Common myeloid progenitor, CD34-positive (primary cell): ENCODE measurements at regions not wholly inside any gene's neighbourhood (a gene's known extent, or its start where the extent isn't known, plus 50 kb on each side); places are given as distances from the start of the nearest gene placed in this dataset.

Experiments
- CTCF ChIA-PET: fragments of 350-600 bp; sonication (Branson Sonifier 250); formaldehyde crosslinking; loops from one replicate; lab custom pipeline; 2021; ENCODE audit warnings: antibody characterized with exemption; lab: Charles Lee
- POLR2A ChIA-PET: fragments of 350-600 bp; sonication (Branson Sonifier 250); formaldehyde crosslinking; loops from one replicate; lab custom pipeline; 2021; ENCODE audit warnings: antibody characterized with exemption; lab: Charles Lee
- DNase-seq, 3 donors: peaks; one replicate each; pipeline versions ENCODE4 v3.0.0 to v3.0.0-alpha.2; 2013
- H3K27ac ChIP-seq, 2 experiments: 1 replicate in 1 of 2; 2 replicates in 1 of 2; pipeline ENCODE4 v1.7.0; 2013; ENCODE audit warnings: inconsistent platforms in 2 of 2, low read length in 2 of 2, mild to moderate bottlenecking in 2 of 2, low read depth in 1 of 2, moderate library complexity in 1 of 2; ENCODE audit not compliant: severe bottlenecking in 2 of 2, insufficient read depth in 1 of 2, poor library complexity in 1 of 2
- H3K27me3 ChIP-seq, 5 experiments: replicated peaks in 2 of 5; 1 replicate in 3 of 5; 2 replicates in 2 of 5; pipeline versions ENCODE4 v1.6.1 to v1.7.0; 2013; ENCODE audit warnings: low read length in 4 of 5, mild to moderate bottlenecking in 2 of 5, moderate library complexity in 2 of 5, inconsistent platforms in 1 of 5; ENCODE audit not compliant: insufficient read depth in 5 of 5, control insufficient read depth in 4 of 5
- H3K36me3 ChIP-seq, 4 experiments: 1 replicate in 2 of 4; 2 replicates in 2 of 4; pipeline versions ENCODE4 v1.6.1 to v1.7.0; 2013; ENCODE audit warnings: low read length in 3 of 4, control low read depth in 1 of 4, mild to moderate bottlenecking in 1 of 4; ENCODE audit not compliant: control insufficient read depth in 4 of 4, insufficient read depth in 4 of 4
- H3K4me1 ChIP-seq, 4 experiments: 1 replicate in 3 of 4; 2 replicates in 1 of 4; pipeline versions ENCODE4 v1.6.1 to v1.7.1; 2013; ENCODE audit warnings: low read length in 3 of 4, mild to moderate bottlenecking in 3 of 4, control low read depth in 1 of 4, inconsistent platforms in 1 of 4, moderate library complexity in 1 of 4; ENCODE audit not compliant: control insufficient read depth in 4 of 4, insufficient read depth in 4 of 4; ENCODE audit errors: control extremely low read depth in 1 of 4
- H3K4me3 ChIP-seq, 7 experiments: 1 replicate in 4 of 7; 2 replicates in 3 of 7; pipeline versions ENCODE4 v1.5.1 to v1.7.0; 2013; ENCODE audit warnings: mild to moderate bottlenecking in 7 of 7, low read length in 6 of 7, moderate library complexity in 6 of 7, inconsistent platforms in 2 of 7, low read depth in 2 of 7, control low read depth in 1 of 7; ENCODE audit not compliant: insufficient read depth in 4 of 7, control insufficient read depth in 1 of 7; ENCODE audit errors: extremely low read depth in 1 of 7
- H3K9me3 ChIP-seq, 5 experiments: 1 replicate in 4 of 5; 2 replicates in 1 of 5; pipeline versions ENCODE4 v1.6.1 to v1.7.1; 2013; ENCODE audit warnings: low read length in 4 of 5, mild to moderate bottlenecking in 2 of 5, inconsistent platforms in 1 of 5, low read depth in 1 of 5, moderate library complexity in 1 of 5; ENCODE audit not compliant: control insufficient read depth in 4 of 5, insufficient read depth in 2 of 5; ENCODE audit errors: control extremely low read depth in 1 of 5
- WGBS: methylation state at CpG from one replicate; pipeline ENCODE4 v1.1.5; 2013; ENCODE audit not compliant: insufficient coverage; 5-methylcytosine and 5-hydroxymethylcytosine counted together

GRCh38 chr5:155259648-155260047 lies 246.1 kb downstream of the KIF4B start:
- Histone ChIP-seq H3K27me3 (peaks cover 0 to 2% (median 0%) of the 10 kb centered on the region in 5 experiments), H3K4me1 (no peaks in the 10 kb centered on the region), H3K4me3 (no peak overlapping the region), H3K9me3 (no peaks in the 10 kb centered on the region), H3K27ac (no peak overlapping the region), H3K36me3 (no peaks in the 10 kb centered on the region)
- 48% methylated on average over 5 of the region's 5 CpGs for WGBS
- no peak for DNase-seq
- CTCF ChIA-PET: no interaction called here
- POLR2A ChIA-PET: no interaction called here

GRCh38 chr5:155260798-155261197 lies 247.2 kb downstream of the KIF4B start:
- peak in 1 of 3 donors; percentile 2 for DNase-seq
- no peak overlapping the region for H3K4me3 ChIP-seq
- ChIA-PET POLR2A (no interaction called here), CTCF (interaction anchor here (1.2 kb wide), 1 partner anchor 9 kb away, joined by 3 read pairs; no protein-coding TSS in a partner anchor)
- no peaks in the 10 kb centered on the region for H3K36me3 ChIP-seq
- H3K4me1 ChIP-seq: no peaks in the 10 kb centered on the region
- H3K9me3 ChIP-seq: no peaks in the 10 kb centered on the region
- peaks cover 0 to 2% (median 0%) of the 10 kb centered on the region in 5 experiments for H3K27me3 ChIP-seq
- no peak overlapping the region for H3K27ac ChIP-seq
- WGBS: 45% methylated on average over 2 of the region's 3 CpGs

DNA sequence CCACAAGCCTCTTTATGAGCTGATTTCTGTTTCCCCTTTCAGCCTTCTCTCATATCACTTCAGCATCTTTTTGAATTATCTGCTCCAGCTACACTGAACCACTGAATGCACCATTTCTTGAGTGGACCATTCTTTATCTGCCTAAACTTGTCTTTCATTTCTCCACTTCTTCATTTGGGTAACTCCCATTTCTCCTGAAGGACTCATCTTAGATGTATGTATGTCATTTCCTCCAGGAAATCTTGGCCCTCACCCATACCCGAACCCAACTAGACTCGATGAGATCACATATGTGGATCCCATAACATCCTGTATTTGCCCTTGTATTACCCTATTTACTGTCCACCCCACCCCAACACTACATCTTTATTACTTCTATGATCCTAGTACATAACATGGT lies 249.8 kb downstream of the KIF4B start:
- H3K4me1 ChIP-seq: no peaks in the 10 kb centered on the region
- ChIA-PET POLR2A (no interaction called here), CTCF (interaction anchor here (0.5 kb wide), 1 partner anchor 1061 kb away, joined by 3 read pairs; no protein-coding TSS in a partner anchor)
- no peaks in the 10 kb centered on the region for H3K36me3 ChIP-seq
- no peak overlapping the region for H3K4me3 ChIP-seq
- WGBS: no CpG with 5 or more reads among the region's 2 CpGs
- H3K27me3 ChIP-seq: no peaks in the 10 kb centered on the region
- H3K9me3 ChIP-seq: no peaks in the 10 kb centered on the region
- H3K27ac ChIP-seq: no peak overlapping the region
- DNase-seq: no peak

DNA sequence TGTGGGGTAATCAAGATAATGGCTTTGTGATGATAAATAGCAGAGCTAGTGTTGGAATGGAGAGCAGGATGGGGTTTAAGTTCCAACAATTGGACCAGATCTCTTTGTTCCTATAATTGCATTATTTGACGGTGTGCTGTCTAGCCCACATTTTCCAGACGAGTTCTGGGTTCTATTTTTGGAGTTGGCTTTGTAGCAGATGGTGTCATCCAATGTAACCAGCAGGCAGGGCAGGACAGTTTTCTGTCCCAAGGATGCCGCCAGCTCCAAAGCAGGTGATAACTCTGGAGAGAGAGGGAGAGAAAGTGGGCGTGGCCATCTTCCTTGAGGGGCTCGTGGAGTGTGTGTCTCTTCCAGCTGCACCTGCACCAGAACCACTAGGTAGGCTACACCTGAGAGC lies 251.3 kb downstream of the KIF4B start:
- no peak for DNase-seq
- Histone ChIP-seq H3K4me1 (no peaks in the 10 kb centered on the region), H3K36me3 (no peaks in the 10 kb centered on the region), H3K9me3 (no peaks in the 10 kb centered on the region), H3K27ac (no peak overlapping the region), H3K4me3 (no peak overlapping the region), H3K27me3 (no peaks in the 10 kb centered on the region)
- ChIA-PET CTCF (no interaction called here), POLR2A (no interaction called here)
- 80% methylated on average over 2 of the region's 5 CpGs for WGBS

GRCh38 chr5:155268770-155269425 lies 255.3 kb downstream of the KIF4B start:
- no peaks in the 10 kb centered on the region for H3K9me3 ChIP-seq
- WGBS: 100% methylated on average over 2 of the region's 2 CpGs
- no peaks in the 10 kb centered on the region for H3K4me1 ChIP-seq
- no peak overlapping the region for H3K27ac ChIP-seq
- CTCF ChIA-PET: no interaction called here
- no peaks in the 10 kb centered on the region for H3K36me3 ChIP-seq
- no peaks in the 10 kb centered on the region for H3K27me3 ChIP-seq
- no peak overlapping the region for H3K4me3 ChIP-seq
- no peak for DNase-seq
- POLR2A ChIA-PET: no interaction called here

DNA sequence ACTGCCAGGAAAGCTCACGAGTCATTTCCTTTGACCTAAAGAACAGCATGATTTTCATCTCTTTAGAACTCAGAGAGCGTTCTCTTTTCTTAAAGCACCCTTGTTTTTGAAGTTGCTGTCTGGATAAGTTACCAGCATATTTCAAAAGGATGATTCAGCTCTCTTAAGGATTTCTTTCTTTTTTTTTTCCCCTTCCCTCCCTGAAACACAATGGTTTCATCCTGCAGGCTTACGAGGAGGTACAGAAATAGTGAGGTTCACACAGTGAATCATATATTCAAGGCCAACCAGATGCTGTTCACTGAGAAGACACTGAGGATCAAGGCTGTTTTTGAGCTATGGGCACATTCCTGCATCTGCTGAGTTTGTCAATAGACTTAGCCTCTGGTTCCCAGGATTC lies 257.2 kb downstream of the KIF4B start:
- Histone ChIP-seq H3K27ac (no peak overlapping the region), H3K36me3 (no peaks in the 10 kb centered on the region), H3K4me1 (no peaks in the 10 kb centered on the region), H3K4me3 (no peak overlapping the region), H3K9me3 (no peaks in the 10 kb centered on the region), H3K27me3 (no peaks in the 10 kb centered on the region)
- POLR2A ChIA-PET: no interaction called here
- DNase-seq: no peak
- CTCF ChIA-PET: no interaction called here
- 20% methylated on average over 2 of the region's 3 CpGs for WGBS

- no peaks in the 10 kb centered on the region for H3K9me3 ChIP-seq
- POLR2A ChIA-PET: no interaction called here
- H3K27ac ChIP-seq: no peak overlapping the region
- CTCF ChIA-PET: no interaction called here
- H3K36me3 ChIP-seq: no peaks in the 10 kb centered on the region
- no peak for DNase-seq
- H3K4me3 ChIP-seq: no peak overlapping the region
- WGBS: 8% methylated on average over 3 of the region's 5 CpGs
- no peaks in the 10 kb centered on the region for H3K27me3 ChIP-seq
- no peaks in the 10 kb centered on the region for H3K4me1 ChIP-seq
Measured at GRCh38 chr5:155274484-155274883, 260.9 kb downstream of the KIF4B start.
